IPS-NIHi11 (cell line): ENCODE measurements at regions not wholly inside any gene's neighbourhood (a gene's known extent, or its start where the extent isn't known, plus 50 kb on each side); places are given as distances from the start of the nearest gene placed in this dataset.

Experiments used
- DNase-seq: peaks from one replicate; pipeline ENCODE4 v3.0.0; 2012; ENCODE audit warnings: mixed read lengths, low spot score

GRCh38 chr12:24473097-24473496, 475.8 kb downstream of the BCAT1 start:
- DNase-seq: no peak

- DNase-seq: no peak
Observed at GRCh38 chr12:24470050-24470449, 478.9 kb downstream of the BCAT1 start.

- DNase-seq: no peak
Observed at GRCh38 chr12:24469089-24469488, 479.8 kb downstream of the BCAT1 start.

DNA sequence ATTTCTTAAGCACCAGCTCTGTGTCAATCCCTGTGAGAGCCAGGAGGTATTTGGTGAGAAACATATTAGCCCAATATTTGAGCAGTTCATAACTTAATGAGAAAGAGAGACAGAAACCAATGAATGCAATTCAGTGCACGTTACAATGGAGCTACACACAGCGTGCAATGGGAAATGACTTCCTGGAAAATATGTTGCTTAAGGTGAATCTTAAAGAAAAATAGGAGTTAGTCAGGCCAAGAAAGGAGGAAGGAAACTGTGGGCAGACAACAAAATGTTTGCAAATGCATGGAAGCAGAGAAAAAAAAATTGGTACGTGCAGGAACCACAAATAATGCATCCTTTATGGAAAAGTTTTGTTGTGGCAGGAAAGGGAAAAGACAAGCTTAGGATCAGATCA, 481.7 kb downstream of the BCAT1 start:
- DNase-seq: no peak

DNA sequence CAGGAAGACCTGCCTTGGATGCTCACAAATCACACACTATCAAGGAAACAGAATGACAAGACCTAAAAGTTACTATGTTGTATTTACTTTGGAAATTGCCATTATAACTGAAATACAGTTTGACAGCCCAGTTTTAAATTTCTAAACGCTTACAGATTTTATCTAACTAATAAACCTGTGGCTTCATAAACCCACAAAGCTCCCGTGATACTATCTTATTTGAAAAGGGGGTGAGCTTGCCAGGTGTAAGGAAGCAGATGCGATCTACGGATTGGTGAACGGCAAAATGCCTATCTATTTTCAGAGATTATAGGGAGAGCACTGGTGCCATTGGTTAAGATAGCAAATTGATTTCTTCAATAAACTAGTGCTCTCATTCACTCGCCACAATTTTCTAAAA, 485.5 kb downstream of the BCAT1 start:
- no peak for DNase-seq

- no peak for DNase-seq
Observed at GRCh38 chr12:24462946-24463345, 486.0 kb downstream of the BCAT1 start.

- no peak for DNase-seq
Observed at GRCh38 chr12:24460506-24460905, 488.4 kb downstream of the BCAT1 start.

GRCh38 chr12:24460099-24460498, 488.8 kb downstream of the BCAT1 start:
- no peak for DNase-seq

DNA sequence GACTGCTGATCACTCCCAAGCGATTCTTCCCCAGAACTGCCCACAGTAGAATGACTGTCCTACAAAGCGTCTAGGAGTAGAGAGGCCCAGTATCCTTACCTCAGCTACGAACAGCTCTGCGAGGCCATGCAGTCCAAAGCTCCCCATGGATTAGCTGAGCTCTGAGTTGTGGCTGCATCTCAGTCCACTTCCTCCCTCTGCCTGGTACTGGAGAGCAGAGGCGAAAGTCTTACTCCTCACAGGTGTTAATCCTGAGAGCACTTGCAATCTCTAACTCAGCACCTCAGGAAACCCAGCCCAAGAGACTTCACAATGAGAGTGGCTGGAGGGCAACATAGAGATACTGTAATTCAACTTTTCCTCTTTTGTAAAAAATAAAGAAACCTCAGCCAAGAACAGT, 493.1 kb downstream of the BCAT1 start:
- DNase-seq: no peak

DNA sequence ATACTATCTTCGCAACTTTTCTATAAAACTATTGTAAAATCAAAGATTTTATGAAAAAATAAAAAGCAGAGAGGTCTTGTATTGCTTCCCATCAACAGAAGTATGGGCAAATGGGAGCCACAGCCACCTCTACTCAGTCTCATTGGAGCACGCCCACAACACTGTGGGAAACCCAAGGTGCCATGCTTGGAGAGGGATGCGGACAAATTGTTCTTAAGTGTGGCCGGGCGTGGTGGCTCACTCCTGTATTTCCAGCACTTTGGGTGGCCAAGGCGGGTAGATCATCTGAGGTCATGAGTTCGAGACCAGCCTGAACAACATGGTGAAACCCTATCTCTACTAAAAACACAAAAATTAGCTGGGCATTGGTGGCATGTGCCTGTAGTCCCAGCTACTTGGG, 498.2 kb upstream of the SOX5 start:
- DNase-seq: no peak

DNA sequence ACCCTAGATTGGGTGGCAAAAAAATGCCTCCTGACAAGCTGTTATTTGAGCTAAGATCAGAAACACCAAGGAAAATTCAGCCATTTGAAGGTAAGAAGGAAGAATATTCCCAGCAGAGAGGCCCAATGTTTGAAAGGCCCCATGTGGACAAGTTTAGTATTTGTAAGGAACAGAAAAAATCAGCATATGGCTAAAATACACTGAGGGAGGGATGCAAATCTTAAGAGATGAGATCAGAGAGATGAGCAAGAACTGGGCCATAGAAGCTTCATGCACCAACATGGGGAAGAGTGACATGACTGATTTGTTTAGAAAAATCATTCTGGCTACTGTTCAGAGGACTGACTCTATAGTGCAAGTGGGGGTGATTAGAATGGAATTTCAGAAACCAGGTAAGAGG, 496.8 kb upstream of the SOX5 start:
- DNase-seq: no peak

DNA sequence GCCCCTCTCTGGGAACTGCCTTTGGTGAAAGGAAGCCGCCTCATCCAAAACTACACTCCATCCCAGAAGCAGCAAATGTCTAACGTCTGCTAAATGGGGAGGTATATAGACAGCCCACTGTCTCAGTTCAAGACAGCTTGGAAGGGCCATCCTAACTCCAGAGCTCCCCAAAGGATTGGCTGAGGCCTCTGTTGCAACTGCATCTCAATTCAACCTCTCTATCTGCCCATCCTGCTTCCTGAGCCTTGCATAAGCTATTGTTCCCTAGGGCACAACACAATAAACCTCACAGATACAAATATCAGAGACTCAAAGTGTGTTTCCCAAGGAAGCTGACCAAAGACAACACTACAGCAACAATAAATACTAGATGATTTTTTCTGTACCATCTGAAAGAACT, 495.2 kb upstream of the SOX5 start:
- no peak for DNase-seq

- DNase-seq: no peak
Observed at GRCh38 chr12:24441458-24441857, 492.0 kb upstream of the SOX5 start.

GRCh38 chr12:24436667-24437066, 487.2 kb upstream of the SOX5 start:
- no peak for DNase-seq

- DNase-seq: no peak
Observed at GRCh38 chr12:24431872-24432271, 482.4 kb upstream of the SOX5 start.

DNA sequence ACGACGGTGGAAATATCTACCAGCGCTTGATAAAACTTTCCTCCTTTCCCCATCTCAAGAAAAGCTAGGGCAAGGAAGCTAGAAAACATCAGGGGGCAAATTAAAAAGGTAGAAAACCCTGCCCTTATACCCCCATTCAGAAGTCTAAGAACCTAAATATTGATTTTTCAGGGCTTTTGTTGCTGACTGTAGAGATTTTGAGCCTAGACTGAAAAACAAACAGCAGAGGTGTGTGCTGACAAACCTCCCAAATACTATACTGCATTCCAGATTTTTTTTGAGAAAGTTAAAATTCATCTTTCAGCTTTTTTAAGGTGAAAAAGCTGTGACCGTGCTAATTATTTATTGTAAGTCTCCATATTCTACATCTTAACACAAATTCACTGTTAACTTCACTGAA, 478.3 kb upstream of the SOX5 start:
- DNase-seq: no peak

GRCh38 chr12:24425601-24425970, 476.1 kb upstream of the SOX5 start:
- no peak for DNase-seq

GRCh38 chr12:24424889-24425600, 475.6 kb upstream of the SOX5 start:
- no peak for DNase-seq

DNA sequence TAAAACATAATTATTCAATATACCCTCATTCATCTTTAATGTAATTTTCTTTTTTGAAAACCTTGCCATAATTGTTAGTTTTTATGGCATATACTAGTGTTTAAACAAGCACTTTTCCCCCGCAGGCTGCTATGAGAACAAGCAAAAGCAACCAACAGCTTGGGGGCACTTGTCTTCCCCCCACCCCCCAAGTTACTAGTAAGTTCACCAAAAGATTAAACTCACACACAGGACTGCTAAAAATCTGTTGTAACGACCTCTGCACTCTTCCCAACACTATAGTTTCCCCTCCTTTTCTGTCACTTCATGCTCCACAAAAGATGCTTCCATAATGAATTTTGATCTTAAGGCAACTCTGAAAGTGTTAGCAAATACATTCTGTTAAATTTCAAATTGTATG, 474.9 kb upstream of the SOX5 start:
- no peak for DNase-seq

DNA sequence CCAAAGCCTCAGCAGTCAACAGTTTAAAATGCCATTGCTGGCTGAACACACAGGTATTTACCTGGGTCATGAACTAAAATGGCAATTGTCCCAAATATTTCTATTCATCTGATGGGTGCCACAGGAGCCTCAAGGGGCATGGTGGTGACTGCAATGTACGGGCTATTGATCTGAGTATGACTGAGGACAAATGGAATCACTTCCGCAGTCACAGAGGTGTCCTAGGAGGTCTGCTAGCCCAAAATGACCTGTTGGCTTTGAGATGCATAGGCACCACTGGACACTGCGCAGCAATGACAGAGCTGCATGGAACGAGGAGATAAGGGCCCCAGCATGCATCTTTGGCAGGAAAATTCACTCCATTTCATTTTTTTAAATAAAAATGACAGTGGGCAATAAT, 474.1 kb upstream of the SOX5 start:
- DNase-seq: no peak

GRCh38 chr12:24421759-24422158, 472.3 kb upstream of the SOX5 start:
- no peak for DNase-seq

GRCh38 chr12:24418157-24418556, 468.7 kb upstream of the SOX5 start:
- DNase-seq: no peak

DNA sequence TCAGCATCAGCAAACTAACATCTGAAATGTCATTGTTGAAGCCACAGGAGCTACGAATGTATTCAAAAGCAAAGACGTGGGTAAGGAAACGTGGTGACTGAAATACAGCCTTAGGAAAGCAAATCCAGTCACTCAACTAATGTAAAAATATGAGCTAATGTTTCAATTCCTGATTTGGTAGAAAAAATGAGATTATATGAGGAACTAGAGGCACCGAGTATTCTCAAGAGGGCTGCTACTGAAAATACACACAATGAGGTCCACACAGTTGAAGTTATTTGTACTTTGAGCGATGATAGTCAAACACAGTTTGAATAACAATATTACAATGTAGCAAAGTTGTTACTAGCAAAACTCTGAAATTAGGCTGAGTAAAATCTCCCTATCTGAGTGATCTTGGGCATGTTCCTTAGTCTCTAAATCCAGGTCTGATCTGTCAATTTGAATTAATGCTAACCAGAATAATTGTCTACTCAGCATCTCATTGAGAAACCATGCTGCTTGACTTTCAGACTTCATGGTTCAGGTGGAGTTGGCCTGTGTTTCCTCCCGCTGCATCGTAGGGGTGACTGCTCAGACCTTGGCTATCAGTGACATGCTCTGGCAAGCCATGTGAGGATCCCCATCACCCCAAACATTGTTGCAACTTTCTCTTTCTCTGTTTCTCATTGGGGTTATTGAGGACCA, 467.1 kb upstream of the SOX5 start:
- DNase-seq: no peak

GRCh38 chr12:24415934-24416333, 466.5 kb upstream of the SOX5 start:
- no peak for DNase-seq
